Esophagus squamous epithelium (tissue), 5 donors: ENCODE measurements at regions not wholly inside any gene's neighbourhood (a gene's known extent, or its start where the extent isn't known, plus 50 kb on each side); places are given as distances from the start of the nearest gene placed in this dataset.

Experiments used
- DNase-seq: peaks from one replicate; lab custom pipeline; 2025; lab: John Stamatoyannopoulos, UW
- H3K27ac ChIP-seq, 4 donors: fragments of 200-600 bp; sonication (generic); one replicate each; pipeline ENCODE4 v1.5.1; 2016 to 2019; ENCODE audit warnings: mild to moderate bottlenecking in 1 of 4
- H3K27me3 ChIP-seq, 4 donors: fragments of 200-600 bp; sonication (generic); 1 replicate in 3 of 4; 2 replicates in 1 of 4; pipeline versions ENCODE4 v1.5.1 to v1.6.0; 2017 to 2021; ENCODE audit warnings: antibody characterized with exemption in 1 of 4
- H3K36me3 ChIP-seq, 3 donors: fragments of 200-600 bp; sonication (generic); one replicate each; pipeline ENCODE4 v1.5.1; 2016 to 2019
- H3K4me1 ChIP-seq, 3 donors: fragments of 200-600 bp; sonication (generic); one replicate each; pipeline ENCODE4 v1.5.1; 2017 to 2019
- H3K4me3 ChIP-seq, 4 donors: fragments of 200-600 bp; sonication (generic); 1 replicate in 3 of 4; 2 replicates in 1 of 4; pipeline ENCODE4 v1.5.1; 2016 to 2019; ENCODE audit warnings: mild to moderate bottlenecking in 2 of 4, moderate library complexity in 1 of 4
- H3K9me3 ChIP-seq, 3 donors: fragments of 200-600 bp; sonication (generic); one replicate each; pipeline ENCODE4 v1.5.1; 2016 to 2019
- POLR2A ChIP-seq, 4 donors: fragments of 450-650 bp; IDR thresholded peaks; one replicate each; pipeline ENCODE4 v1.6.1; 2017; ENCODE audit warnings: antibody characterized with exemption in 4 of 4, mild to moderate bottlenecking in 4 of 4, moderate library complexity in 3 of 4
- WGBS, 2 donors: methylation state at CpG; one replicate each; pipeline ENCODE4 v1.1.5; 2018; 5-methylcytosine and 5-hydroxymethylcytosine counted together
- intact Hi-C: fragments of 100-400 bp; cut with DNase I; formaldehyde crosslinking; loops from one replicate; pipeline ENCODE4 v1.15.0; 2022
- TF ChIP-seq, protein P1 (sequence below), 6 experiments: fragments of 450-650 bp in 4 of 6; fragments of 200-600 bp in 2 of 6; sonication (generic) in 2 of 6; IDR thresholded peaks; one replicate each; pipeline ENCODE4 v1.5.1; 2016 to 2019; ENCODE audit warnings: antibody characterized with exemption in 6 of 6, mild to moderate bottlenecking in 4 of 6, moderate library complexity in 4 of 6
- donor health status: DM: yes; HTN: yes; CAD: no.

DNA sequence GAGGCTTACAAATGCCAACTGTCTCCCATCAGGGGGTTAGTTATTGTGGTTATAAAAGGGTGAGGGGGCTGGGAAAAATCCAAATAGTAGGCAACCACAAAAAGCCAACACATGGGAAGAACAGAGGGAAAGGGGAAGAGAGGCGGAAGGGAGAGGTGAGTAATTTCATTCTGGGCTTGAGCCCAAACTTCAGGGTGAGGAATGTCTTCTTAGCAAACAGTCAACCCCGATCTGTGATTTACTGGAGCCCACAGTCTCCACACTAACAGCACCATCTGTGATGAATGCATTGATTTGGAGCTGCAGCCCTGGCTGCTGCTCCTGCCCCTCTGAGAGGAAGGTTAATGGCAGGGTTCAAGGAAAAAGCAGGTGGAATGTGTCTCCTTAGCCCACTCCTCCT, 162.2 kb upstream of the GPR101 start:
- Histone ChIP-seq H3K27me3 (no peaks in the 10 kb centered on the region), H3K36me3 (no peaks in the 10 kb centered on the region), H3K4me3 (no peak overlapping the region), H3K9me3 (no peaks in the 10 kb centered on the region), H3K27ac (no peak overlapping the region), H3K4me1 (peaks cover 0 to 4% (median 0%) of the 10 kb centered on the region in 3 donors)
- TF ChIP-seq POLR2A (IDR thresholded peaks at IDR 0.05), result no peak
- TF ChIP-seq, protein P1, sequence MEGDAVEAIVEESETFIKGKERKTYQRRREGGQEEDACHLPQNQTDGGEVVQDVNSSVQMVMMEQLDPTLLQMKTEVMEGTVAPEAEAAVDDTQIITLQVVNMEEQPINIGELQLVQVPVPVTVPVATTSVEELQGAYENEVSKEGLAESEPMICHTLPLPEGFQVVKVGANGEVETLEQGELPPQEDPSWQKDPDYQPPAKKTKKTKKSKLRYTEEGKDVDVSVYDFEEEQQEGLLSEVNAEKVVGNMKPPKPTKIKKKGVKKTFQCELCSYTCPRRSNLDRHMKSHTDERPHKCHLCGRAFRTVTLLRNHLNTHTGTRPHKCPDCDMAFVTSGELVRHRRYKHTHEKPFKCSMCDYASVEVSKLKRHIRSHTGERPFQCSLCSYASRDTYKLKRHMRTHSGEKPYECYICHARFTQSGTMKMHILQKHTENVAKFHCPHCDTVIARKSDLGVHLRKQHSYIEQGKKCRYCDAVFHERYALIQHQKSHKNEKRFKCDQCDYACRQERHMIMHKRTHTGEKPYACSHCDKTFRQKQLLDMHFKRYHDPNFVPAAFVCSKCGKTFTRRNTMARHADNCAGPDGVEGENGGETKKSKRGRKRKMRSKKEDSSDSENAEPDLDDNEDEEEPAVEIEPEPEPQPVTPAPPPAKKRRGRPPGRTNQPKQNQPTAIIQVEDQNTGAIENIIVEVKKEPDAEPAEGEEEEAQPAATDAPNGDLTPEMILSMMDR (IDR thresholded peaks at IDR 0.05), result no peak
- intact Hi-C loops, result loop anchor here (10.0 kb wide), 1 partner anchor 241 kb away; no protein-coding TSS in a partner anchor
- WGBS, 2 donors, result 11 to 21% methylated on average over 2 of the region's 2 CpGs
- DNase-seq, result no peak

DNA sequence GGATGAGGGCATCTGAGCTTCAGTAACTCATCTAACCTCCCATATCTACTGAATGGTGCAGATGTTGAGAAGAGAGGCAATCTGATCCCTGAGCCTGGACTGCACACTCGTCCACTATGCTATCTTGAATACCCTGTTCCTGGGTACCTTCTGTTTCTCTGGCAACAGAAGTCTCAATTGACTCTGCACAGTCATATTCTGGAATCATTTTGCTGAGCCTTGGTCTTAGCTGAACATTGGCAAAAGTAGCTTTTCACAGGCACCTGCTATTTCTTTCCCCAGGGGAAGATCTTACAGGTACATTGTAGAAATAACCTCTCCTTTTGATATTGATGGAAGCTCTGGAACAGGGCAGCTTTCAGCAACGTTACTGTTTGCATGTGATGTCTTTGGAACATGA, 161.5 kb upstream of the GPR101 start:
- no peak overlapping the region for H3K27ac ChIP-seq
- peaks cover 0 to 4% (median 0%) of the 10 kb centered on the region in 3 donors for H3K4me1 ChIP-seq
- no peaks in the 10 kb centered on the region for H3K27me3 ChIP-seq
- H3K36me3 ChIP-seq, result no peaks in the 10 kb centered on the region
- TF ChIP-seq, protein P1 (IDR thresholded peaks at IDR 0.05), result no peak
- TF ChIP-seq POLR2A (IDR thresholded peaks at IDR 0.05), result no peak
- 25 to 57% methylated on average over 1 to 2 of the region's 2 CpGs for WGBS, 2 donors
- no peaks in the 10 kb centered on the region for H3K9me3 ChIP-seq
- no peak for DNase-seq
- H3K4me3 ChIP-seq, result no peak overlapping the region
- intact Hi-C loops, result loop anchor here (10.0 kb wide), 1 partner anchor 240 kb away; no protein-coding TSS in a partner anchor

DNA sequence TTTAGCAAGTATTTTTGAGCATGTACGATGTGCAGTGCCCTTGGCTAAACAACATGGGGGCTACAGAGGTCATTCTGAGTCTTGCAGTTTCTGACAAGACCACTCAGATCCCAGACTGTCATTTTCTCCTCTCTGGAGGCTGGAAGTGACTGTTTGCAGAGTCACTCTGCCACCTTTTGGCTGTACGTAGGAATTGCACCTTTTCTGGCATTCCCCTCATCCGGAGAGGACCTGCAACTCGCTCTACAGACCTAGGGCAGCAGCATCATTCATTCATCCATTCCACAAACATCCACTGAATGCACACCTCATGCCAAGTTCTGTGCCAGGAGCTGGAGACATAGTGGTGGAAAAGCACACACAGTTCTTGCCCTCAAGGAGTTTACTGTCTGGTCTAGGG, 160.4 kb upstream of the GPR101 start:
- no peak overlapping the region for H3K4me3 ChIP-seq
- H3K27ac ChIP-seq, result no peak overlapping the region
- TF ChIP-seq, protein P1 (IDR thresholded peaks at IDR 0.05), result peak in 2 of 6 experiments; percentile 32 to 50
- no peak for TF ChIP-seq POLR2A (IDR thresholded peaks at IDR 0.05)
- DNase-seq, result no peak
- 4 to 8% methylated on average over 3 of the region's 4 CpGs for WGBS, 2 donors
- no peaks in the 10 kb centered on the region for H3K36me3 ChIP-seq
- H3K4me1 ChIP-seq, result peaks cover 0 to 4% (median 0%) of the 10 kb centered on the region in 3 donors
- no peaks in the 10 kb centered on the region for H3K9me3 ChIP-seq
- intact Hi-C loops, result loop anchor here (10.0 kb wide), 1 partner anchor 239 kb away; no protein-coding TSS in a partner anchor
- no peaks in the 10 kb centered on the region for H3K27me3 ChIP-seq

DNA sequence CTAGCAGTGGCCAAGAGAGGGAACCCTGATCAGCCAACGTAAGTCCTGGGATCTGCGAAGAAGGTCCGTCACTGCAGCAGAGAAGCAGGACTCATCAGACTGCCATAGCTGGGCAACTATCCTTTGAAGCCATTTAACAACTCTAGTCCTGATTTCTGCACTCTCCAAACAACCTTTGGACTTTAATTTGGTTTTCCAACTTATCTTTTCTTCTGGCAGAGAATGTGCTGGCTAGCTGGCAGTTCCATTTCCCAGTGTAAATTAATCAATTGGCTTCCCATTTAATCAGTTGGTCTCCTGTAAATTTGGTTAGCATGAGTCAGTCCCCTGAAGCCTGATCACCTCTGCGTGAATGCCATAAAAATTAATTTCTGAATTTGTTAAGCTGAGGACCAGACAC, 153.7 kb upstream of the GPR101 start:
- 60 to 84% methylated on average over 1 to 3 of the region's 4 CpGs for WGBS, 2 donors
- intact Hi-C loops, result no loop called here
- H3K9me3 ChIP-seq, result no peaks in the 10 kb centered on the region
- H3K36me3 ChIP-seq, result no peaks in the 10 kb centered on the region
- H3K27me3 ChIP-seq, result no peaks in the 10 kb centered on the region
- DNase-seq, result no peak
- H3K4me3 ChIP-seq, result no peak overlapping the region
- no peak overlapping the region for H3K27ac ChIP-seq
- H3K4me1 ChIP-seq, result no peaks in the 10 kb centered on the region
- TF ChIP-seq POLR2A (IDR thresholded peaks at IDR 0.05), result no peak
- TF ChIP-seq, protein P1 (IDR thresholded peaks at IDR 0.05), result no peak

DNA sequence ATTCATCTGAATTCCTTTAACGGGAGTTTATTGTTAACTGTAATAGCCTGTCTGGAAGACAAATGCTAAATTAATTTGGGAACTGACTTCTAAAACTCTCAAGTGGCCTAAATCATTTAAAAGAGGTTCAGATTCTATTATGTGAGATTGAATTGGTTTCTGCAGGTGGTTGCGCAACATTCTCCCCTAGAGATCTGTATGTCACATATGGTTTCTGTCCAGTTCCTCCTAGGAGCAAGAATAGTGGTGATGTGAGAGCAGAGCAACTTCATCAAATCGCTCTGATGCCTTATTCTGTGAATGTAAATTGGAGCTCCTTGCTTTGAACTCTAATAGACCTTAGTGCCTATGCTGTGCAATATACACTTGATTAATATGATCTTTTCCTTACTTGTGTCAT, 144.6 kb upstream of the GPR101 start:
- no peaks in the 10 kb centered on the region for H3K27me3 ChIP-seq
- TF ChIP-seq, protein P1 (IDR thresholded peaks at IDR 0.05), result no peak
- TF ChIP-seq POLR2A (IDR thresholded peaks at IDR 0.05), result no peak
- H3K4me1 ChIP-seq, result no peaks in the 10 kb centered on the region
- intact Hi-C loops, result no loop called here
- DNase-seq, result no peak
- H3K36me3 ChIP-seq, result no peaks in the 10 kb centered on the region
- H3K9me3 ChIP-seq, result no peaks in the 10 kb centered on the region
- no peak overlapping the region for H3K27ac ChIP-seq
- 30 to 33% methylated on average over 3 of the region's 3 CpGs for WGBS, 2 donors
- no peak overlapping the region for H3K4me3 ChIP-seq
